BLaER1 treated with 17β-estradiol and CSF1 and Interleukin-3, amounts not matched to agents 10 nM and 100 nM (cell line): ENCODE measurements at regions not wholly inside any gene's neighbourhood (a gene's known extent, or its start where the extent isn't known, plus 50 kb on each side); places are given as distances from the start of the nearest gene placed in this dataset.
"Not testable (repeated sequence)": the region's sequence is repeated elsewhere in the genome, so short reads cannot be mapped to it uniquely, and the experiment has no call there.

ENCODE experiments used
- H3K27ac ChIP-seq, 11 experiments: shearing (Covaris generic); formaldehyde crosslinking; 2 replicates each; pipeline ENCODE4 v1.8.1; 2022
- H3K27me3 ChIP-seq, 11 experiments: shearing (Covaris generic); formaldehyde crosslinking; 2 replicates each; pipeline ENCODE4 v1.8.1; 2022
- H3K36me3 ChIP-seq, 11 experiments: shearing (Covaris generic); formaldehyde crosslinking; 2 replicates each; pipeline ENCODE4 v1.8.1; 2022
- H3K4me1 ChIP-seq, 10 experiments: shearing (Covaris generic); formaldehyde crosslinking; 2 replicates each; pipeline ENCODE4 v1.8.1; 2022
- H3K4me2 ChIP-seq, 11 experiments: shearing (Covaris generic); formaldehyde crosslinking; 2 replicates each; pipeline ENCODE4 v1.8.1; 2022
- H3K4me3 ChIP-seq, 10 experiments: shearing (Covaris generic); formaldehyde crosslinking; 2 replicates each; pipeline ENCODE4 v1.8.1; 2022
- H3K9ac ChIP-seq, 11 experiments: shearing (Covaris generic); formaldehyde crosslinking; 2 replicates each; pipeline ENCODE4 v1.8.1; 2022
- H3K9me3 ChIP-seq, 11 experiments: shearing (Covaris generic); formaldehyde crosslinking; replicated peaks in 1 of 11; 2 replicates each; pipeline ENCODE4 v1.8.1; 2022
- H4K20me1 ChIP-seq, 11 experiments: shearing (Covaris generic); formaldehyde crosslinking; 2 replicates each; pipeline ENCODE4 v1.8.1; 2022
- Cebpa-rat ChIP-seq, 11 experiments: shearing (Covaris generic); IDR thresholded peaks; 2 replicates each; pipeline ENCODE4 v1.8.1; 2022

DNA sequence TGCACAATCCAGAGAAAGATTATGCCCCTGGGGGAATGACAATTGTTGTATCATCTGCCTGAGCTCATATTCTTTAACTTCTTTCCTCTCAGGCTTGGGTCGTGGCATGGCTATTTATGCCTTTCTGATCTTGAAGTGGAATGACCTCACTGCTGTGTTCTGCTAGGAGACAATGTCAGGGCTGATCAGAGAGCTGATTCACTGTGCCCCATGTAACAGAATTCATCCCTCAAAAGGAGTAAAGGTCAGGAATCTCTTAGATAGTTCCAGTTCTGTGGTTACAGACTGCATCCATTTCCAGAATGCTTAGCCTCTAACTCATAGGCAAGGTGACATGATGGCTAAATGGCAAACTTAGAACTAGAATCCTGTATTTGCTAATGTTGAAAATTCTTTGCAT, 511.7 kb upstream of the CNTNAP5 start:
- H4K20me1 ChIP-seq: no peaks in the 10 kb centered on the region
- no peaks in the 10 kb centered on the region for H3K9me3 ChIP-seq
- no peak for TF ChIP-seq Cebpa-rat (IDR thresholded peaks at IDR 0.05)
- no peak overlapping the region for H3K4me2 ChIP-seq
- no peak overlapping the region for H3K4me3 ChIP-seq
- no peaks in the 10 kb centered on the region for H3K36me3 ChIP-seq
- no peaks in the 10 kb centered on the region for H3K27me3 ChIP-seq
- no peak overlapping the region for H3K9ac ChIP-seq
- H3K27ac ChIP-seq: no peak overlapping the region
- H3K4me1 ChIP-seq: peaks cover 0 to 3% (median 0%) of the 10 kb centered on the region in 10 experiments; a peak in 1 of 20 replicates

DNA sequence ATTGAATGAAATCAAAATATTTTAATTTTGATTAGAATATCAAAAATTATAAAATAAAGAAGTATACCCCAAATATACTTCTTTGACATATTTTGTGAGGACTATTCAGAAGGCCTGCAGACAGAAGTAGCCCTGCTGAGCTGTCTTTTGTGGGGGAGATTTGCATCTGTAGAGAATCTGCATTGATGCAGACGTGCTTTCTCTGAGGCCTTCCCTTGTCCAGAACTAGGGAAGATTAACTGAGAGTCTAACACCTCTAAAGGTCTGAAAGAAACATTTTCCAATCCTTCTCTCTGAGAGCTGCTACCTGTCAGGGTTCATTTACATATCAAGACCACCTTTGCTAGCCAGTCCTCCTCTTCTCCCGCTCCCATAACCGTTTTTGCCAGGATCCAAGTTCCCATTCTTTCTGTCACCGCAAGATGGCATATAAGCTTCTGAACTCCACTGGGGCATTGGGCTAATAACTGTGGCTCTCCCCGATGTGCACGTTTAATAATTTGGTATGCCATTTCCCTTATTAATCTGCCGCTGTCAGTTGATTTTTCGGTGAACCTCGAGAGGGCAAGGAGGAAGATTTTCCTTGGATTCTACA, 510.4 kb upstream of the CNTNAP5 start:
- Histone ChIP-seq H3K27me3 (no peaks in the 10 kb centered on the region), H3K36me3 (no peaks in the 10 kb centered on the region), H3K9me3 (no peaks in the 10 kb centered on the region), H4K20me1 (no peaks in the 10 kb centered on the region), H3K9ac (no peak overlapping the region), H3K4me2 (no peak overlapping the region), H3K27ac (no peak overlapping the region), H3K4me3 (no peak overlapping the region), H3K4me1 (peaks cover 0 to 10% (median 0%) of the 10 kb centered on the region in 10 experiments; a peak in 2 of 20 replicates)
- TF ChIP-seq Cebpa-rat (IDR thresholded peaks at IDR 0.05): no peak

DNA sequence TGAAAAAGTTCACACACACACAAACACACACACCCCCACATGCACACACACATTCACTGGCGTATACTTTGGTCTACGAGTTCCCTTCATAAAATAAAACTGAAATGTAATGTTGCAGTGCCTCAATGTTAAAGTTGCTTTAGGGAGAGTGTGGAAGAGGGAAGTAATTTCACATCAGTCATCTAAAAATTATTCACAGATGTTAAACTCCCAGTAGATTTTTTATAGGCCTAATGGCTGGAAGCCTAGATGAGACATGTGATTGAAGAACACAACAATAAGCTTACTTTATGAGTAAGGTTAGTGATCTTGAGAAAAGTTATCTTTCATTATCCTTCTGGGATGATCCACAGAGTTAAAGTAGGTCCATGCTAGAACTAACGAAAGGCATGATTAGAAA, 506.7 kb upstream of the CNTNAP5 start:
- no peaks in the 10 kb centered on the region for H3K36me3 ChIP-seq
- no peak overlapping the region for H3K9ac ChIP-seq
- TF ChIP-seq Cebpa-rat (IDR thresholded peaks at IDR 0.05): no peak
- no peaks in the 10 kb centered on the region for H4K20me1 ChIP-seq
- H3K9me3 ChIP-seq: peaks cover 0 to 2% (median under 1%) of the 10 kb centered on the region in 11 experiments; a peak in 9 of 22 replicates
- H3K27ac ChIP-seq: no peak overlapping the region
- H3K4me2 ChIP-seq: 0 out of 22 replicates have a peak overlapping the region, but pooled peaks of 2 of the 11 experiments have one; percentile 0 to 9
- H3K27me3 ChIP-seq: no peaks in the 10 kb centered on the region
- H3K4me1 ChIP-seq: peaks cover 0 to 10% (median 0%) of the 10 kb centered on the region in 10 experiments; a peak in 2 of 20 replicates
- H3K4me3 ChIP-seq: no peak overlapping the region

DNA sequence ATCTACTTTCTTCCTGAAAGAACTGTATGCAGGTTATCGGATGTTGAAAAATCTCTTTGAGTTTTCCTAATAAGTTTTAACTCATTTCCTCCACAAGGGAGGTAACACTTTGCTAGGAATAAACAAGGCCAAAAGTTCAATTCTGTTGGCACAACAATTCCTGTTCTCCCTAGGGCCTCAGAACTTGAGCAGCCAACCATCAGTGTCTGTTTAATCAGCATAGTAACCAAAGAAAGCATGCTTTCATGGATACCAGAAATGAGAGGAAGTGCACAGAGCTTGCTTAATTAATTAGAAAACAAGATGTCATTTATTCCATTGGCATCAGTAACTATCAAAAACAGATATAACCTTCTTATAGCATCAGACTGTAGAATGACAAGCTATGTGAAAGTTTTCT, 503.2 kb upstream of the CNTNAP5 start:
- peaks cover 0 to 10% (median 0%) of the 10 kb centered on the region in 10 experiments; a peak in 2 of 20 replicates for H3K4me1 ChIP-seq
- no peak overlapping the region for H3K4me2 ChIP-seq
- no peaks in the 10 kb centered on the region for H4K20me1 ChIP-seq
- peaks cover 0 to 15% (median 9%) of the 10 kb centered on the region in 11 experiments; a peak in 14 of 22 replicates for H3K9me3 ChIP-seq
- no peaks in the 10 kb centered on the region for H3K36me3 ChIP-seq
- no peak for TF ChIP-seq Cebpa-rat (IDR thresholded peaks at IDR 0.05)
- H3K4me3 ChIP-seq: no peak overlapping the region
- H3K9ac ChIP-seq: no peak overlapping the region
- no peak overlapping the region for H3K27ac ChIP-seq
- H3K27me3 ChIP-seq: no peaks in the 10 kb centered on the region

DNA sequence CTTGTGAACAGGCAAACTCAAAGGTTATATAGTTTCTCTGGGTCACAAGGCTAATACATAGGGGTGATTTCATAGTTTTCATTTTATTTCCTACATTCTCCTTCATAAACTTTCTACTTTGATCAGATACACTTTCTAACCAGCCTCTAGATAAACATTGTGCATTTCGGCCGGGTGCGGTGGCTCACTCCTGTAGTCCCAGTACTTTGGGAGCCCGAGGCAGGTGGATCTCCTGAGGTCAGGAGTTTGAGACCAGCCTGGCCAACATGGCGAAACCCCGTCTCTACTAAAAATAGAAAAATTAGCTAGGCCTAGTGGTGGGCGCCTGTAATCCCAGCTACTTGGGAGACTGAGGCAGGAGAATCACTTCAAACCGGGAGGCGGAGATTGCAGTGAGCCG, 502.6 kb upstream of the CNTNAP5 start:
- H3K9ac ChIP-seq, H3K4me3 ChIP-seq, H3K27ac ChIP-seq, H4K20me1 ChIP-seq, H3K36me3 ChIP-seq, H3K4me2 ChIP-seq, H3K27me3 ChIP-seq, H3K4me1 ChIP-seq: not testable (repeated sequence)
- peaks cover 0 to 16% (median 9%) of the 10 kb centered on the region in 11 experiments; a peak in 14 of 22 replicates for H3K9me3 ChIP-seq

DNA sequence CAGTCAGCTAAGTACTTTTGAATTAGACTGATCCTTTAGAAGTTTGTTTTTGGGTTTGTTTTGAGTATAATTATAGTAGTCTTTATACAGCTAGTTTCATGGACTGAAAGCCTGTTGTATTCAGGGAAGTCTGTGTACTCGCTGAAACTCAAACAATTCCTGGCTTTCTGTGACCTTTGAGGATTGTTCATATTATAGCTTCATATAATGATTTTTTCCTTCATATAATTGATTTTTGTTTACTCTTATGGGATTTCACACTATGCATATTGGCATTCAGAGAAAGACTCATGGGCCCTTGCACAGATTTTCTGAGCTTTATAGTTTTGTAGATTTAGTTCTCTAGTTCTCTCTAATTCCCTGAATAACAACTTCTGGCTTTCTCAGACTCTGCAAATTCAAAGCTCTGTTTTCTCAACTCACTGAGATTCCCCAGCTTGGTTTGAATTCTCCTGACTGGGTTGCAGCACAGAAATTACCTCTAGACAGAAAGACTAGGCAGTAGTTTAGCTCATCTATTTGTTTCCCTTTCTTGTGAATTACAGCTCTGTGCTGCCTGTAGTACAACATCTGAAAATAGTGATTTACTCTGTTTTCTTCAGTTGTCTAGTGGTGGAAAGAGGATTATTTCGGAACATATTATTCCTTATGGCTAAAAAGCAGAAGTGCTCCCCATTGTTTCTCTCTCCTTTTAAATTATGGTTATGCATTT, 495.9 kb upstream of the CNTNAP5 start:
- Histone ChIP-seq H3K9ac (no peak overlapping the region), H3K4me2 (no peak overlapping the region), H3K36me3 (no peaks in the 10 kb centered on the region), H3K9me3 (peaks cover 0 to 7% (median under 1%) of the 10 kb centered on the region in 11 experiments; a peak in 7 of 22 replicates), H3K4me1 (no peaks in the 10 kb centered on the region), H3K27me3 (no peaks in the 10 kb centered on the region), H3K4me3 (no peak overlapping the region), H3K27ac (no peak overlapping the region), H4K20me1 (no peaks in the 10 kb centered on the region)
- no peak for TF ChIP-seq Cebpa-rat (IDR thresholded peaks at IDR 0.05)

DNA sequence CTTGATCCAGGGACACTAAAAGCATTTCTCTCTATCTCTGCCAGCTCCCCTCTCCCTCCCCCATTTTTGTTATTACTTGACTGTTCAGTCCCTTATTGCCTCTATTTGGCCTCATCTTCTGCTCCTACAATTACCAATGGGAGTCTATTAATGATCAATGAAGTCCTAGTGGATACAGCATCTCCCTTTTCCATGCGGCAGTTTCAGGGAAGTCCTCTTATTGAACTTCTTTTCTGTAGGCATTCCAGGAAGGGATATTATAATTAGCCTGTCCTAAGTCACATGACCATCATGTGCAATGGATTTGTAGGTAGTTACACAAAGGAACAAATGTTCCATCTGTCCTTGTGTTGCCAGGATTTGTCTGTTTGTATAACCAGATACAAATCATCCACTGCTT, 495.1 kb upstream of the CNTNAP5 start:
- no peak for TF ChIP-seq Cebpa-rat (IDR thresholded peaks at IDR 0.05)
- no peaks in the 10 kb centered on the region for H3K36me3 ChIP-seq
- H3K4me3 ChIP-seq: no peak overlapping the region
- H3K27ac ChIP-seq: no peak overlapping the region
- no peaks in the 10 kb centered on the region for H3K27me3 ChIP-seq
- H3K4me1 ChIP-seq: no peaks in the 10 kb centered on the region
- H3K9ac ChIP-seq: no peak overlapping the region
- H3K4me2 ChIP-seq: no peak overlapping the region
- no peaks in the 10 kb centered on the region for H4K20me1 ChIP-seq
- peaks cover 0 to 4% (median 0%) of the 10 kb centered on the region in 11 experiments; a peak in 1 of 22 replicates for H3K9me3 ChIP-seq

DNA sequence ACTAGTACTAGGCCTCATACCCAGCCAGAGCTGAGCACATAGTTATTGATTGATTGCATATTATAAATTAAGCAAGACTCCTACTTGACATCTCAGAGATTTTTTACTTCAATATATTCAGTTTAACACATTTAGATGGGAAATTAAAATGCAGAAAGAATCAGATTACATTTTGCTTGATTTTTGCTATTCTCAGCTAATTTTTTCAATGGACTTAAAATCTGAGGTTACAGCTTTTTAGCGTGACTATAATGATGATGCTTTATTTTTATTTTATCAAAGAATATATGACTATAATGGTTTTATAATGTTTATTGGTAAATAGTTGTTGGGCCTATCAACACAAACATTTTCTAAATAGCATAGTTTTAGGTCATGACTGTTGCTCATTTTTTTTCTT, 493.0 kb upstream of the CNTNAP5 start:
- no peak for TF ChIP-seq Cebpa-rat (IDR thresholded peaks at IDR 0.05)
- no peak overlapping the region for H3K4me2 ChIP-seq
- H3K27me3 ChIP-seq: no peaks in the 10 kb centered on the region
- no peaks in the 10 kb centered on the region for H3K4me1 ChIP-seq
- no peaks in the 10 kb centered on the region for H4K20me1 ChIP-seq
- H3K9ac ChIP-seq: no peak overlapping the region
- no peak overlapping the region for H3K27ac ChIP-seq
- no peak overlapping the region for H3K4me3 ChIP-seq
- H3K36me3 ChIP-seq: no peaks in the 10 kb centered on the region
- H3K9me3 ChIP-seq: no peaks in the 10 kb centered on the region

DNA sequence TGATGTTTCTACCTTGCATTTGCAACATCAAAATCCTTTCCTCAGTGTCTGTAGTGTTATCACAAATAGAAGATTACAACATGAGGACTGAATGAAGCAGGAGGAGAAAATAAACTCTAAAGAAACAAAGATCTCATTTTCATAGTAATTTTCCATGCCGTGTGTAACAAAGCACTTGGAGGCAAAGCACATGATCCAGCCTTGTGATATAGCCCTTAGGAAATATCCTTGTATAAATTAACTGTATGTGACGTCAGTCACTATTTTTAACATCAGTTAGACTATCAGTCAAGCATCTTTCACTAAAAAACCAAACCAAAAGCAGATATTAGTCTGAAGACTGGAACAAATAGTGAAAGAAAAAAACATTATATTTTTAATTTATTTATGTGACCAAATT, 492.1 kb upstream of the CNTNAP5 start:
- Histone ChIP-seq H4K20me1 (no peaks in the 10 kb centered on the region), H3K9ac (no peak overlapping the region), H3K4me3 (no peak overlapping the region), H3K9me3 (no peaks in the 10 kb centered on the region), H3K4me1 (no peaks in the 10 kb centered on the region), H3K27ac (no peak overlapping the region), H3K27me3 (no peaks in the 10 kb centered on the region), H3K4me2 (no peak overlapping the region), H3K36me3 (no peaks in the 10 kb centered on the region)
- TF ChIP-seq Cebpa-rat (IDR thresholded peaks at IDR 0.05): no peak

DNA sequence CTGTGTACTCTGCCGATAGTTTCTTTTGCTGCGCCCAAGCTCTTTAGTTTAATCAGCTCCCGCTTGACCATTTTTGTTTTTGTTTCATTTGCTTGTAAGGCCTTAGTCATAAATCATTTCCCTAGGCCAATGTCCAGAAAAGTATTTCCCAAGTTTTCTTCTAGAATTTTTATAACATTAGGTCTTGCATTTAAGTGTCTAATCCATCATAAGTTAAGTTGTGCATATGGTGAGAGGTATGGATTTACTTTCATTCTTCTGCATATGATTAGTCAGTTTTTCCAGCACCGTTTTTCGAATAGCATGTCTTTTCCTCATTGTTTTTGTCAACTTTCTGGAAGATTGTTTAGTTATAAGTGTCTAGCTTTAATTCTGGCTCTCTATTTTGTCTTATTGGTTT, 484.8 kb upstream of the CNTNAP5 start:
- no peak overlapping the region for H3K4me3 ChIP-seq
- no peak overlapping the region for H3K9ac ChIP-seq
- H3K27me3 ChIP-seq: no peaks in the 10 kb centered on the region
- H3K36me3 ChIP-seq: no peaks in the 10 kb centered on the region
- peaks cover 0 to 5% (median 0%) of the 10 kb centered on the region in 11 experiments; a peak in 2 of 22 replicates for H3K9me3 ChIP-seq
- H3K4me1 ChIP-seq: no peaks in the 10 kb centered on the region
- H4K20me1 ChIP-seq: no peaks in the 10 kb centered on the region
- H3K27ac ChIP-seq: no peak overlapping the region
- no peak overlapping the region for H3K4me2 ChIP-seq
- TF ChIP-seq Cebpa-rat (IDR thresholded peaks at IDR 0.05): no peak
